Kidney capillary endothelial cell (primary cell): ENCODE measurements at regions not wholly inside any gene's neighbourhood (a gene's known extent, or its start where the extent isn't known, plus 50 kb on each side); places are given as distances from the start of the nearest gene placed in this dataset.

Experiments
- DNase-seq: peaks from one replicate; pipeline ENCODE4 v3.0.0-alpha.2; 2018; ENCODE audit warnings: low spot score

GRCh38 chr5:96245140-96246091 is 187.6 kb downstream of the PCSK1 start:
- no peak for DNase-seq

DNA sequence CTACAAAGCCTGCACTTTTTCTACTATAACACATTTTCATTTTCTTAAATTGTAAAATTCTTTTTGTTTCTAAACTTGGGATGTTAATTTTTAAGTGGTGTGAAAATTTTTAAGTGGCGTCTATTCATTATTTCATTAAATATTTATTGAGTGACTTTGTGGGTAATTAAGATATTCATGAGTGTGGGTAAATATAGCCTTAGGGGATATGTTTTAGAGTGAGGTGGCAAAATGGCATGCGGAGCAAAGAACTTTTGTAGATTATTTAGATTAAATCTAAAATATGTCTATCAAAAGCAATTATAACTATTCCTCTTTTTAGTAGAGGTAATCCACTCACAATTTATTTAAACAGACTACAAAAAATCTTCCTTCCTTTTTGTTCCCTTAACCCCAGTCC is 188.4 kb downstream of the PCSK1 start:
- no peak for DNase-seq

DNA sequence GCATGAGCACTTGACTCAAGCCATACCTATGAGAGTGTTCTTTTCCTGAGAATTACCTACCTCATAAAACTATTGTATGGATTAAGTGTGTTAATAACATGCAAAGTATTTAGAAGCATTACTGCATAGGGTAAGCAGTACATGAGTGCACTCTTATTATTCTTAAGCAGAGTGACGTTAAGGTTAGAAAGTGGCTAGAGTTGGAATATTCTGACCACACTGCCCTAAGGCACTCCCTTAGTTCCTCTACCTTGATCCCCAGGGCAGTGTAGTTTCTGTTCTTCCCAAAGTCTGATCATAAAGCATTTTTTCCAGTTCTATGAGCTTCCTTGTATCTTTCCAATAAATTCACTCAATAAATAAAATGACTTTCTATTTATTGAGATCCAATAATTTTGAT is 189.2 kb downstream of the PCSK1 start:
- DNase-seq, result no peak

- no peak for DNase-seq
Measured at GRCh38 chr5:96243203-96243602, 189.8 kb downstream of the PCSK1 start.

- no peak for DNase-seq
Measured at GRCh38 chr5:96242571-96242970, 190.5 kb downstream of the PCSK1 start.

GRCh38 chr5:96236831-96237230 is 196.2 kb downstream of the PCSK1 start:
- no peak for DNase-seq

- DNase-seq, result no peak
Measured at GRCh38 chr5:96236051-96236450, 197.0 kb downstream of the PCSK1 start.

DNA sequence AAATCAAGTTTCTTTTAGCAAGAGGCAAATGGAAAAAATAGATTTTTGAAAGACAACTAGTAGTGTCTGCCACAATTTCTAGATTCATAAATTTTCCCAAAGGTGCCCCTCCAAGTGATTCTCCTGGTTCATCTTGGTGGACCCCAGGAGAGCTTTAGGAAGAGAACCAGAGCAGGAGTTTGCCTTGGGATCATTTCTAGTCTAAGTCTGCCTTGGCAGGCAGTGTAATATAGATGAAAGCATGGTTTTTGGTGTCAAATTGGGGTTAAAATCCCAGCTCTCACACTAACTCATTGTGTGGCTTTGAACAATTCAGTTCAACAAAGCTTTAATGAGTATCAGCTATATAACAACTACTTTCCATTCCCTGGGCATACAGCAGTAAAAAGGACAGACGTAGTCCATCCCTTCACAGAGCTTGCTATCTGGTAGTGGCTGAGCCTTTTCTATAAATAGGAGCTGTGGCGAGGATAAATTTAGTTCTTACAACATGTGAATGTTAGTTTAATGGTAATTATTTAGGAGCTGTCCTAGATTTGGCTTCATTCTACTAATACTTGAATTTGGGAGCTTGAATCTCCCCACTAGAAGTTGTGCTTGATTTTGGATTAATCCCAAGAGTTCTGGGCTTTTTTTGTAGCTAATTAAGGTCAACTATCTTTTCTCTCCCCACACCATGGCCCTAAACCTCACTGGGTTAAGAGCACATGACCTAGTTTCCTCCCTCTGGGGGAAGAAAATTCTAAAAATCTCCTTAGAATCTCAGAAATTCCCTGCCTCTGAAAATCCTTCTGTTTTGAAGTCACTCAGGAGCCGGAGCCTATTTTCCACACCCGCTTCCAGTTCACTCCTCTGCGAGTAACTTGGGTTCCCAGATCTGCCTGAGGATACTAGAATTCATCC is 197.8 kb downstream of the PCSK1 start:
- no peak for DNase-seq

GRCh38 chr5:96232602-96233001 is 200.4 kb downstream of the PCSK1 start:
- no peak for DNase-seq

GRCh38 chr5:96229188-96229587 is 203.9 kb downstream of the PCSK1 start:
- DNase-seq, result no peak

- DNase-seq, result no peak
Measured at GRCh38 chr5:96228408-96228807, 204.6 kb downstream of the PCSK1 start.

DNA sequence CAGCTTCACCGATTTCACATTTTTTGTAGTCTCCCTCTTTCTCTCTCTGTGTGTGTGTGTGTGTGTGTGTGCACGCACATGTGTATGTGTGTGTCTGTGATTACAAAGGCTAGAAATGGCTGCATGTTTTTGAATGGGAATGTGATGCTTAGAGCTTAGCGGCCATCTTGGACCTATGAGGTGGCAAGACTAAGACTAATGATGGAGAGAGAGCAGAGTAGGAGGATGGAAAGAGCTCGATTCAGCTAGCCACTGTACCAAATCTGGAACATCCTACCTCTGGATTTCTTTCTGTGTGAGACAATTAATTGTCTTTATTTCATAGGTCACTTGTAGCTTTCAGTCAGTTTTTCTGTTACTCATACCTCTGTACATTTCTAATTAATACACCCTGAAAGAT is 205.1 kb downstream of the PCSK1 start:
- DNase-seq, result no peak

DNA sequence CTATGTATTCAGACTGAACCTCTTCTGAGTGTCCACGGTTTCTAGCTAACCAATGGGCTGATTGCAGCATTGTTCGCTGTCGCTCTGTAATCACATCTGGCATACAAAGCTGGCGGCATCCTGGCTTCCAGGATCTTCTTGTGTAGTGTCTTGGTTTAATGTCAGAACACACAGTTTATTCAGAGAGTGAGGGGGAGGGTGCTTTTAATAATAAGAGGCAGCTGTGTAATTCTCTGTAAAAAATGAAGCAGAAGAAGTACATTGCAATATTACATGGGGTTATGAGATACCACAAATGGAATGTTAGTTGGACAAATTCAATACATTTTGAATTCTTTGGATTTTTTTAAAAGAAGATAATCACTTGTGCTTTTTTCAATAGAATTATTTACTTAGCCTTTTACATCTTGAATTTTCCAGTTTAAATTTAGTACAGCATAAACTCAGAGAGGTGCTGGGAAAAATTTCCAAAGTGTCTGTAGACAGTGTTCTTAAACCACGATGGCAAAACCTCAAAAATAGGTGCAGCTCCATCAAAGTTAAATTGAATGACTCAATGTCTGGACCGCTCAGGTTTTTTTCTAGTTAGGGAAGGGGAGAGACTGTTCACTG is 206.0 kb downstream of the PCSK1 start:
- DNase-seq, result no peak

- DNase-seq, result no peak
Measured at GRCh38 chr5:96222129-96222528, 210.9 kb downstream of the PCSK1 start.

DNA sequence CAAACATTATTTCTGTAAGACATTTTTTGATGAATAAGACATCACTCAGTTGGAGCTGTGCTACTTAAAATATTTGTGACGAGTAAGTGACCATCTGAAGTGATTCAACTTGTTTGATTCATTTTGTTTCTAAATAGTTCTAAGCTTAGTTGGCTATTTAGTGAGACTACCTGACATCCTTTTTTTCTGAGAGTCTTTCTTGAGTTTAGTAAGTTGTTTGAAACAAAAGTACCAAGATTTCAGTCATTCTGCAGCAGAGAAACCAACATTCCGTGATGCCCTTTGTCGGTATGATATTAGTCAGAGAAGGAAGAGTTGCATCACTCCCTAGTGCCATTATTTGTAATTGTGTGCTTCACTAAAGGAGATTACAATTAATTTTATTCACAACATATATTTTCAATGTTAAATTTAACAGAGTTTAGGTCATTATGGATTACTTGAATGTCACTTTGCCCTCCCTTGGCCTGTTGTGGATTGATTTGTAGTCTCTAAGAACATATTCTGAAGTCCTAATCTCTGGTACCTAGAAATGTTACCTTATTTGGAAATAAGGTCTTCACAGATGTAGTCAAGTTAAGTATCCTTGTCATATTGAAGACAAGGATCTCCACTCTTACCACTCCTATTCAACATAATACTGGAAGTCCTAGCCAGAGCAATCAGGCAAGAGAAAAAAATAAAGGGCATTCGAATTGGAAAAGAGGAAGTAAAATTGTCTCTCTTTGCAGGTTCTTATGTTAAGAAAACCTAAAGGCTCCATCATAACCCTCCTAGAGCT is 212.2 kb downstream of the PCSK1 start:
- no peak for DNase-seq

DNA sequence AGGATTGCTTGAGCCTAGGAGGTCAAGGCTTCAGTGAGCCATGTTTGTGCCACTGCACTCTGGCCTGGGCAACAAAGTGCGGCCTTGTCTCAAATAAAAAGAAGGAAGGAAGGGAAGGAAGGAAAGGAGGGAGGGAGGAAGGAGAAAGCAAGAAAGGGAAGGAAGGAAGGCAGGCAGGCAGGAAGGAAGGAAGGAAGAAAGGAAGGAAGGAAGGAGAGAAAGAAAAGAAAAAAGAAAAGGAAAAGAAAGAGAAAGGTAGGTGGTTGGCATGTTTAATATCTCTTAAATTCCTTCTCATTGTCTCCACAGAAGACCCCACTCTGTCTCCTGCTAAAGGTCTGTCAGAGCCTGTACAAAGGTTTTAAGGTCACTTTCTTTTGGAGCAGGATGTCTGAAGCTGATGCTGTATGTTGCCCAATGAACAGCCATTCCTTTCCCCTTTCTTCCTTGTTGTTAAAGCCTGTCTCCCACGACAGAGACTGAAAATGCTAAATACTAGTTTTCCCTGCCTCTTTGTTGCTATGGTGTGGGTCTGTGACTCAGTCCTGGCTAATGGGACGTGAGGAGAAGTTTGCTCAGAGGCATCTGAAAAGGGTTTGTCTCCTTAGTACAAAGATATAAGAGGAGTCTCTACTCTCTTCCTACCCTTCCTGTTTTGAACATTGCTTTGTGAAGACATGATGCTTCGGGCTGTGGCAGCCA is 213.3 kb downstream of the PCSK1 start:
- DNase-seq, result no peak

DNA sequence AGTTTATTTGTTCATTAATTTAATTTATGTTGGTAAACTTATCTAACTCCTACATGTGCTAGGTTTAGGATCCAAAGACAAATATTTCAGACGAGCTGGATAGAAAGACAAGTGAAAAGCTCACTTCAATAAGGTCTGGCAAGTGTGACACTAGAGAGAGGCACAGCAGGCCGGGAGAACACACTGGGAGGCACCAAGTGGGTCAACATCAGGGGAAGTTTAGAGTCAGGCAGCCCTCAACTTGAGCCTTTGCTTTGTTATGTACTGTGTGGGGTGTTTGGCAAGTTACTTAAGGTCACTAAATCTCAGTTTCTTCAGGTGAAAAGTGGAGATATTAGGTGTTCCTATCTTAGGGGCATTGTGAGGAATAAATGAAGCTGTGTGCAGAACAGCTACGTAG is 214.4 kb downstream of the PCSK1 start:
- no peak for DNase-seq

- DNase-seq, result no peak
Measured at GRCh38 chr5:96214442-96215197, 218.4 kb downstream of the PCSK1 start.

GRCh38 chr5:96209829-96210228 is 223.2 kb downstream of the PCSK1 start:
- DNase-seq, result no peak

DNA sequence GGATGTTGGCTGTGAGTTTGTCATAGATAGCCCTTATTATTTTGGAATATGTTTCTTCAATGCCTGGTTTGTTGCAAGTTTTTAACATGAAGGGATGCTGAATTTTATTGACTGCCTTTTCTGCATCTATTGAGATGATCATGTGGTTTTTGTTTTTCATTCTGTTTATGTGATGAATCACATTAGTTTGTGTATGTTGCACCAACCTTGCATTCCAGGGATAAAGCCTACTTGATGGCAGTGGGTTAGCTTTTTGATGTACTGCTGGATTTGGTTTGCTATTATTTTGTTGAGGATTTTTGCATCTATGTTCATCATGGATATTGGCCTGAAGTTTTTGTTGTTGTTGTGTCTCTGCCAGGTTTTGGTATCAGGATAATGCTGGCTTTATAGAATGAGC is 225.6 kb downstream of the PCSK1 start:
- DNase-seq, result no peak
